Peyer's patch (tissue), 4 donors: ENCODE measurements at regions not wholly inside any gene's neighbourhood (a gene's known extent, or its start where the extent isn't known, plus 50 kb on each side); places are given as distances from the start of the nearest gene placed in this dataset.

Experiments
- CTCF ChIP-seq, 6 experiments: fragments of 450-650 bp in 4 of 6; fragments of 200-600 bp in 2 of 6; sonication (generic) in 1 of 6; IDR thresholded peaks; one replicate each; pipeline ENCODE4 v1.5.1; 2017 to 2019; ENCODE audit warnings: antibody characterized with exemption in 6 of 6, mild to moderate bottlenecking in 3 of 6, moderate library complexity in 1 of 6
- POLR2A ChIP-seq, 2 donors: fragments of 450-650 bp; IDR thresholded peaks; one replicate each; pipeline ENCODE4 v1.5.1; 2017; ENCODE audit warnings: antibody characterized with exemption in 2 of 2, mild to moderate bottlenecking in 2 of 2, moderate library complexity in 2 of 2

GRCh38 chr11:28482666-28483065 is 374.5 kb downstream of the METTL15 start:
- TF ChIP-seq CTCF (IDR thresholded peaks at IDR 0.05) (no peak), POLR2A (IDR thresholded peaks at IDR 0.05) (no peak)
